ENCODE measurements at regions not wholly inside any gene's neighbourhood (a gene's known extent, or its start where the extent isn't known, plus 50 kb on each side); places are given as distances from the start of the nearest gene placed in this dataset.

GRCh38 chr10:71124921-71125748 is 87.2 kb upstream of the UNC5B start:
- H4K20me1 ChIP-seq (ENCODE audit: insufficient read depth): no peaks in the 10 kb centered on the region; the same call in 1 of the 2 replicates
- BruUV-seq (replicated peaks): no TSS peak
- no peak overlapping the region for H3K27ac ChIP-seq
- no peak overlapping the region for H3K4me3 ChIP-seq
- peaks cover 62% of the 10 kb centered on the region for H3K27me3 ChIP-seq (ENCODE audit: insufficient read depth, low read depth)
- CTCF ChIA-PET: no interaction called here
- H2AFZ ChIP-seq: no peak overlapping the region
- H3K9me2 ChIP-seq (ENCODE audit: insufficient read depth): no peaks in the 10 kb centered on the region
- H3K36me3 ChIP-seq (ENCODE audit: low read depth): no peaks in the 10 kb centered on the region
- no peak for TF ChIP-seq CTCF (conservative IDR thresholded peaks at IDR 0.05)
- no peak for TF ChIP-seq EZH2 (IDR thresholded peaks at IDR 0.05; ENCODE audit: low read depth)
- no peaks in the 10 kb centered on the region for H3K79me2 ChIP-seq (ENCODE audit: low read depth)
- no peaks in the 10 kb centered on the region for H3F3A ChIP-seq (ENCODE audit: insufficient read depth, low read depth)
- H3K4me1 ChIP-seq (replicated peaks; ENCODE audit: insufficient read depth): no peaks in the 10 kb centered on the region
- no peaks in the 10 kb centered on the region for H3K9me3 ChIP-seq (ENCODE audit: insufficient read depth, low read depth)
- intact Hi-C loops (cut with micrococcal nuclease; ENCODE audit: unreplicated experiment): no loop called here
- POLR2A ChIA-PET (ENCODE audit: unreplicated experiment): no interaction called here
- no peak overlapping the region for H3K4me2 ChIP-seq
- DNase-seq: no peak

GRCh38 chr10:71125749-71126107 is 86.6 kb upstream of the UNC5B start:
- intact Hi-C loops (cut with micrococcal nuclease; ENCODE audit: unreplicated experiment): no loop called here
- H3K9me3 ChIP-seq (ENCODE audit: insufficient read depth, low read depth): no peaks in the 10 kb centered on the region
- BruUV-seq (replicated peaks): no TSS peak

DNA sequence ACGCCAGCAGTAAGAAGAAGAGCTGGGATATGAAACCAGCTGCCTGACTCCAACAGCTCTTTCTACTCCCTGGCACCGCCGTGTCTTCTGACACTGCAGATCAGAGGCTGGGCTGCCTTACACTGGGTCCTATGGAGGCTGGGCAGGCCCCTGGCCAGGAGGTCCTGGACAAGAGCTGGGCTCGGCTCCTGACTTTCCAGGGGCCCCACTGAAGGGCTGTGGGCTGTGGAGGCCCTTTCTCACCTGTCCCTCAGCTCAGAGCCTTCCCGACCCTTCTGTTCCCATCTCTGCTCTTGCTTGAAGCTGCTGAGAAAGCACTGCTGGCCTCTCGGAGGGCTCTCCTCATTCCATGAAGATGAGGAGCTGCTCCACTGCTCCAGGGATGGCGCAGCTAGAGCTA is 85.9 kb upstream of the UNC5B start:
- no peak for DNase-seq
- H3K27me3 ChIP-seq (ENCODE audit: insufficient read depth, low read depth): peaks cover 62% of the 10 kb centered on the region
- no peak overlapping the region for H3K27ac ChIP-seq
- no peaks in the 10 kb centered on the region; the same call in 1 of the 2 replicates for H4K20me1 ChIP-seq (ENCODE audit: insufficient read depth)
- ChIA-PET CTCF (no interaction called here), POLR2A (ENCODE audit: unreplicated experiment) (interaction anchor here (0.6 kb wide), 1 partner anchor 42 kb away, joined by 5 read pairs; no protein-coding TSS in a partner anchor)
- no peaks in the 10 kb centered on the region for H3F3A ChIP-seq (ENCODE audit: insufficient read depth, low read depth)
- intact Hi-C loops (cut with micrococcal nuclease; ENCODE audit: unreplicated experiment): no loop called here
- no peaks in the 10 kb centered on the region for H3K79me2 ChIP-seq (ENCODE audit: low read depth)
- no peak overlapping the region for H2AFZ ChIP-seq
- H3K4me2 ChIP-seq: no peak overlapping the region
- no peaks in the 10 kb centered on the region for H3K9me3 ChIP-seq (ENCODE audit: insufficient read depth, low read depth)
- H3K36me3 ChIP-seq (ENCODE audit: low read depth): no peaks in the 10 kb centered on the region
- TF ChIP-seq EZH2 (IDR thresholded peaks at IDR 0.05; ENCODE audit: low read depth) (no peak), CTCF (conservative IDR thresholded peaks at IDR 0.05) (no peak)
- no peak overlapping the region for H3K4me3 ChIP-seq
- BruUV-seq (replicated peaks): no TSS peak
- H3K9me2 ChIP-seq (ENCODE audit: insufficient read depth): no peaks in the 10 kb centered on the region
- no peaks in the 10 kb centered on the region for H3K4me1 ChIP-seq (replicated peaks; ENCODE audit: insufficient read depth)

More at GRCh38 chr10:71125749-71126107, 86.6 kb upstream of the UNC5B start:
- DNase-seq: no peak
- no peaks in the 10 kb centered on the region for H3K9me2 ChIP-seq (ENCODE audit: insufficient read depth)
- no peak overlapping the region for H3K27ac ChIP-seq
- CTCF ChIA-PET: no interaction called here
- H3K4me2 ChIP-seq: no peak overlapping the region
- no peaks in the 10 kb centered on the region for H3F3A ChIP-seq (ENCODE audit: insufficient read depth, low read depth)
- POLR2A ChIA-PET (ENCODE audit: unreplicated experiment): no interaction called here
- H3K4me3 ChIP-seq: no peak overlapping the region
- no peaks in the 10 kb centered on the region for H3K4me1 ChIP-seq (replicated peaks; ENCODE audit: insufficient read depth)
- H4K20me1 ChIP-seq (ENCODE audit: insufficient read depth): no peaks in the 10 kb centered on the region; the same call in 1 of the 2 replicates
- H3K27me3 ChIP-seq (ENCODE audit: insufficient read depth, low read depth): peaks cover 62% of the 10 kb centered on the region
- H3K36me3 ChIP-seq (ENCODE audit: low read depth): no peaks in the 10 kb centered on the region
- H2AFZ ChIP-seq: no peak overlapping the region
- TF ChIP-seq CTCF (conservative IDR thresholded peaks at IDR 0.05) (no peak), EZH2 (IDR thresholded peaks at IDR 0.05; ENCODE audit: low read depth) (no peak)
- H3K79me2 ChIP-seq (ENCODE audit: low read depth): no peaks in the 10 kb centered on the region
